HG02642 (cell line): ENCODE measurements at regions not wholly inside any gene's neighbourhood (a gene's known extent, or its start where the extent isn't known, plus 50 kb on each side); places are given as distances from the start of the nearest gene placed in this dataset.
A peak's percentile ranks its signal among the peaks of the same experiment; 100 is the strongest.
"Not testable (repeated sequence)": the region's sequence is repeated elsewhere in the genome, so short reads cannot be mapped to it uniquely, and the experiment has no call there.

Experiments used
- ATAC-seq: cut with Tn5 transposase; IDR thresholded peaks from one replicate; pipeline ENCODE4 v1.9.1; 2021; ENCODE audit warnings: mild to moderate bottlenecking; ENCODE audit not compliant: unreplicated experiment, poor library complexity

DNA sequence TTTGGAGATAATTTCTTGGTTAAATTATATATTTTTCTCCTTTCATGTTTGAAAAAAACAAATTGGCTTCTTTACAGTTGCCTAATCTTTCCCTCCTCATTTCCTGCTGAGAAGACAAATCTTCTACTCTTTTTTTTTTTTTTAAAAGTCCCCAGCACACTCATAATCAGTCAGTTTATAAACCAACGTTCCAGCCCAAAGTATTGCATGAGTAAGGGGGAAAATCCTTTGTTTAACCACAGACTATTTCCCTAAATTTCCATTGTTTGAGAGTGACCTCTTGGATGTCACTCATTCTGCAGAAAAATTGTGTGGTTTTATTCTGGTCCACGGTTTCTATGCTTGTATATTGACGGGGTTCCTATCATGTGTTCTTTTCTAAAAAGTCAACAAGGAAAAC, 55.1 kb upstream of the TLR4 start:
- ATAC-seq, result no peak

DNA sequence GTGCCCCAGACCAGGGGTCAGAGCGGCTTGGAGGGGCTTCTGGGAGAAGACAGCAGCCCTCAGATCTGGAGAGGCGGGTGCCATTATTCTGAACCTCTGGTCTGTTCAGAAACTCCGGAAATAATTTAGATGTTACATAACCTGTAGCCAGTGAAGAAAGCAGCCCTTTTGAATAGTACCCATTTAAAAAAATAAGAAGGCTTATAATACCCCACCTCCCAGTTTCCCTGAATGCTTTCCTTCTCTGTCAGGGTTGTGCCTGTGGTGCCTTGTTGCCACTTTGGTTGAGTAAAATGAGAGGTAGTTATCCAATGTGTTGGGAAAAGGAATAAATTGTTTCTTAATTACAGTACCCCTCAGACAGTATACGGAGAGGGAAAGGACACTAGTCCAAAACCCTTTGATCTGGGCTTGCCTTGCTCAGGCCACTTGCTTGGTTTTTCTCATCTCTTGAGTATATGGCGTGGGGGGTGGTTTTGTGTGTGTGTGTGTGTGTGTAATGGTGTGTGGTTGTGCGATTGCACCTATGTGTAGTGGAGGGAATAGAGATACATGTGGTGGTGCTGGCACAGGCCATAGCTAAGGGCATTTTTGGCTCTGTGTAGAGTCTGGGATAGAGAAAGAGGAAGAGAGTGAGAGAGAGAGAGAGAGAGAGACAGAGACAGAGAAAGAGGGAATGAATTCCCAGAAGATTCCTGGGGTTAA, 59.1 kb upstream of the TLR4 start:
- peak; percentile 26 for ATAC-seq

DNA sequence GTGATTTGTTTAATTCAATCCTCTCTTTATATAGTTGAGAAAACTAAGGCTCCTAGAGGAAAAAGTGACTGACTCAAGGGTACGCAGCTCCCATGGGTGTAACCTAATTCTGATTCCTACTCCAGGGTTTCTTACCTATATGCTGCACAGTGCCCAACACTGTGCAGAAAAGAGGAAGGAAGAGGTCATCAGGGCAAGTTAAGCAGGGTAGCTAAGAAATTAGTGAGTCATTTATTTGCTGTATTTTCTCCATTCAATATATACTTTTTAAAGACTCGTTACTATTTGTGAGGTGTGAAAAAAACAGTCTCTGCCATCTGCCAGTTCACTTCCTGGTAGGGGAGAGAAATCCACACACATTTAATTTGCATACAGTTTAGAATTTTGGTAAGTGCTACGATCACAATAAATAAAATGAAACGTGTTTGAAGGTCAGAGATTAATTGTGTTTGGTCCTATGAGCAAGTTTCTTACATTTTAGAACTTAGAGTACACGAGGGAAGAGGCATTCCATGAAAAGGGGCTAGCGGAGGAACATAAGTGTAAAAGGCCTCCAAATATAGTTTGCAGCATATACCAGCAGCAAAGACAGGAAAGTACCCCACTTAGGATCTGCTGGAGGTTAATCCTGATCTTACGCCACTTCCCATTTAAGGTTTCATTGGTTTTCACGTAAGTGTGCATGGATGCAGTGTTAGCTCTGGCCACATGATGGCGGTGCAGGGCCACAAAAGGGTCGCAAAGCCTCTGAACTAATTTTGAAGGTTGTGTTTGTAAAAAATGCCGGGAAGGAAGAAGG, 59.9 kb upstream of the TLR4 start:
- peak; percentile 84 for ATAC-seq

DNA sequence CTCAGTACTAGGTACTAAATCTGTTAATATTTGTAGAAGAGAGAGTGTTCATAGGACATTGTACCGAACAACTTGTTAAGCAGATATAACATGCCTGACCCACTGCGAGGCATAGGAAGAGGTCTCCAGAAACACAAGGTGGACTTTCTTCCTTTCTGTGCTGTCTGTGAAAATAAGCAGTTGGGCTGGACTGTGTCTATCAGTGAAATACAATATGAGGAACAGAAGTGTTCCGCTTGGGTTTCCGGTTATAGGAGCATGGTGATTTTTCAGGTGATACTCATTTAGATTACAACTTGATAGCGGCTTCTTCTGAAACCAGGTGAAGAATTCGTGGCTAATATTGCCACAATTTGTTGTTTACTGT, 60.9 kb upstream of the TLR4 start:
- no peak for ATAC-seq

DNA sequence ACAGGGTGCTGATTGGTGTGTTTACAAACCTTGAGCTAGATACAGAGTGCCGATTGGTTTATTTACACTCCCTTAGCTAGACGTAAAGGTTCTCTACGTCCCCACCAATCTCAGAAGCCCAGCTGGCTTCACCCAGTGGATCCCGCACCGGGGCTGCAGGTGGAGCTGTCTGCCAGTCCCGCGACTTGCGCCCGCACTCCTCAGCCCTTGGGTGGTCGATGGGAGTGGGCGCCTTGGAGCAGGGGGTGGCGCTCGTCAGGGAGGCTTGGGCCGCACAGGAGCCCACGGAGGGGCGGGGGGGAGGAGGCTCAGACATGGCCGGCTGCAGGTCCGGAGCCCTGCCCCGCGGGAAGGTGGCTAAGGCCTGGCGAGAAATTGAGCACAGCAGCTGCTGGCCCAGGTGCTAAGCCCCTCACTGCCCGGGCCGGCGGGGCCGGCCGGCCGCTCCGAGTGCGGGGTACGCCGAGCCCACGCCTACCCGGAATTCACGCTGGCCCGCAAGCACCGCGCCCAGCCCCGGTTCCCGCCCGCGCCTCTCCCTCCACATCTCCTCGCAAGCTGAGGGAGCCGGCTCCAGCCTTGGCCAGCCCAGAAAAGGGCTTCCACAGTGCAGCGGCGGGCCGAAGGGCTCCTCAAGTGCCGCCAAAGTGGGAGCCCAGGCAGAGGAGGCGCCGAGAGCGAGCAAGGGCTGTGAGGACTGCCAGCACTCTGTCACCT, 61.5 kb upstream of the TLR4 start:
- ATAC-seq, result not testable (repeated sequence)

DNA sequence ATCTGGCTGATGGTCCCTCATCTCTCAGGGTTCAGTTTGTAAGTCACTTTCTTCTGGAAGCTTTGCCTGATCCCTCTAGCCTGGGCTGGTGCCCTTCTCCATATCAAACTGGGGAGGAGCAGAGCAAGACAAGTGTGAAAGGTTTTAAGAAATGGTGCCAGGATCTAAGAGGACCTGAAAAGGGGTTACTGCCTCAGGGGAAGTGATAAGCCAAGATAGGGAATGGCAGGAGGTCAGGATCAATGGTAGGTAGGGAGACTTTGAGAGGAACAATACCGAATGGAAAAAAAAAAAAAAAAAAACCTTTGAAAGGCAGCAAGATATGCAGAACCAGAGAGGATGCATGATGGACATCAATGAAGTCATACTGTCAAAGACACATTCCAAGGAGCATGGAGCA, 67.5 kb upstream of the TLR4 start:
- ATAC-seq, result no peak

DNA sequence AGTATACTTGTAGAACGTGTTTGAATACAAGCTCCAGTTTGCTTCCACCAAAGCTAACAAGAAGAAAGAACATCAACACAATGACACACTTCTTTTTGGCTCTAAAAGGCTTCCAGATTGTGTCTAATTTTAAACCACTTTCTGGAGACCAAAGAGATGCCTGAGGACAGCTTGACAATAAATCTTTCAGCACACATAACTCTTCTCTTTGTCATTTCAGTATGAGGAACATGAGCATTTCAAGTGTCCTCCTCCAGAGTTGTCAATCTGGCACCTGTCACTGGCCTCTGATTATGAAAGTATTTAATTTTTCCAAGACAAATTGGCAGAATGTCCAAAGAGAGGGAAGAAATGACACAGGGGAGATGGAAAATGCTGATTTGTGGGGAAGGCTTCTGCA, 79.0 kb upstream of the TLR4 start:
- ATAC-seq, result no peak

DNA sequence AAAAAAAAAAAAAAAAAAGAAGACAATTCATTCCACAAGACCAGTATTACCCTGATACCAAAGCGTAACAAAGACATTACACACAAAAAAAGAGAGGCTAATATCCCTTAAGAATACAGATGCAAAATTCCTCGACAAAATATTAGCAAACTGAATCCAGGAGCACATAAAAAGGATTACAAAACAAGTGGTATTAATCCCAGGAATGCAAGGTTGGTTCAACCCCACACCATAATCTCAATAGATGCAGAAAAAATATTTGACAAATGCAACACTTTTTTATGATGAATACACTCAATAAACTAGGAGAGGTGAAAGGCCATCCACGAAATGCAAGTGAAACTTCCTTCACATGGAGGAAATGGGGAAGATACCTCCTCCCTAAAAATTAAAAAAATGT, 80.1 kb upstream of the TLR4 start:
- ATAC-seq, result no peak

DNA sequence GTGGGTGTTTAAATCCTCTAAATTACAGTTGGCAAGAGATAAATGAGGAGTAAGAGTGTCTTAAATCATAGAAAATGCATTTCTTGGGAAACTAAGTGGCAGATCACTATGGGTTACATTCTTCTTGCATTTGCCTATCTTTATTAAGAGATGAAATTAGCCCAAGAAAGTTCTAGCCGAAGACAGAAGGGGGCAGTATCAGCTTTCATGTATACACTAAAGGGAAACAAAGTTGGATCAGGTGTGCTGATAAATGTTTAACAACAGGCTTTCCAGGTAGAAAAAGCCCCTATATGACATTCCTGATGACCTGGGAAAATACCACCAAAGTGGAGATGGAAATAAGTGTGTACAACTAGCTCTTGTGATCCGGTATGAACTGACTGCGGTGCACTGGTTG, 81.9 kb upstream of the TLR4 start:
- no peak for ATAC-seq

DNA sequence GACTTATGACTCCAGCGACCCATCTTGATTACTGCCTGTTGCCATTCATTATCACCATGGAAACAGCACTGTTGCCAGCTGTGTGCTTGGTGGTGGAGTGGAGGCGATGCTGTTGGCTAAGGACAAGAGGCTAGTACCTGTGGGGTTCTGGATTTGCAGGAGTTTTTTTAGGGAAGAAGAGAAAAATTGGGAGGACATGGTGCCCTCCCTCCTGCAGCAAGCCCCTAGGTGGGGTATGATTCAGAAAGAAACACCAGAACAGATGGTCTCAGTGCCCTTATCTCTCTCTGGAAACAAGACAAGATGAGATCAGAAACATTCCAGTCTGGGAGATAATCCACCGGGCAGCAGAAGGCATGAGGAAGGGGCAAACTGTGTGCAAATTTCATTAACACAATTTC, 87.8 kb upstream of the TLR4 start:
- ATAC-seq, result no peak

DNA sequence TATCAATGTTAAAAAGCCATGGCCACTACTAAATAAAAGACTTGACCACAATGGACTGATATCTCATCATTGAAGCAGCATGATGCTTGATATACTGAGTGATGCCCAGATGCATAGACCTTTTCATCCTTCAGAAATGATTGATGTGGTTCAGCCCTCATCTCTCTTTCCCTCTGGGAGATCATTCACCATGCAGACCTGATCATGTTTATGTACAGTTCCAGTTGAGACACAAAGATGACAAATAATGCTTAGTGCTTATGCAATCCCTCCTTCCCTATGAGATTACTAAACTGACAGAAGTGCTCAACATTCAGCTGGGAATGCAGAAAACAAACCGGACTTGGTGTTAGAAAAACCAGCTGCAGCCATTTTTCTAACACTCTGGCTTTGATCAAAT, 91.9 kb upstream of the TLR4 start:
- ATAC-seq, result no peak

DNA sequence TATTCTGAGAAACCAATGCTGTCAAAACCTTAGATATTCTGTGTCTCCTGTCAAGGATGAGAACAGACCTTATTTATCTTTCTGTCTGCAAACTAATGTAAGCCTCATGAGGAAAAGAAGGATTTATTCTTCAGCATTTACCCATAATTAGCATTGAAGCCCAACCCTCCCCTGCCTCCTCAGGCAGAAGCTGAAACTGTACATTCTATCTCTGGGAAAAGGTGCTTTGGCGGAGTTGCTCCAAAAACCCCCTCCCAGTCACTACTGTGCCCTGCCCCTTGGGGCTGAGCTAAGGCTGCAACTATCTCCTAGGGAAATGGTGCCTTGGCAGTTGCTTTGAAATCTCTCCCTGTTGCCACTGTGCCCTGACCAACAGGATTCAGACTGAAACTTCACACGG, 106.2 kb upstream of the TLR4 start:
- no peak for ATAC-seq

DNA sequence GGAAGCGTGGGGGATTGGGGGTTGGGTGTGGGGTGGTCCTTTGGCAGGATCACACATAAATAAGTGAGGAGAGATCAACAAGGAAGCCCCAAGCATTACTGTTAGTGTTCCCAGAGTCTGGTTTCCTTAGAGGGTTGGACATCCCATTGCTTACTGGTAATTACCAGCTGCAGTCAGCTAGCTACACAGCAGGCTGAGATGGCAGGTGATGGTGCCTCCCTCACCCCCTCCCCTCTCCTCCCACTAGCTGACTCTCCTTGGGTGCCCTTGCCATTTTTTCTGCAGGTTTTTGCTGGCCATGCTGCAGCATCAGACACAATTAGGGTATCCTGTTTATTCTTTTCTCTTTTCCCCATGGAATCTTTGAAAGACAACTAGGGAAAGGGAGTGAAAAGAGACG, 107.5 kb upstream of the TLR4 start:
- no peak for ATAC-seq

DNA sequence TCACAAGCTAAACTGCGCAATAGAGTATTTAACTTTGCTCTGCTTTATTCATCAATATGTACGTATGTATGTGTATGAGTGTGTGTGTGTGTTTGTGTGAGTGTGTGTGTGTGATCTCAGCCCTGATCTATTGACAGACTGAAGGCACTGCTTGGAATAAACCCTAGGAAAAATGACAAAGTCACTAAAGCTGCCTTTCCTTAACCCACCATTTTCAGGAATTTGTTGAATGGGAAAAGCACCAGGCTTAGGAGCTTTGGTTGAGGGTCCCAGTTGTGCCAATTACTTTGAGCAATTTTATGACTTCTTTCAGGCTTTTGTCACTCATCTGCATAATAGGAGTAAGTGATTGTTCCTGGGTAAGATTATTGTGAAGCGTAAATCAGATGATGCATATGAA, 108.6 kb upstream of the TLR4 start:
- no peak for ATAC-seq

DNA sequence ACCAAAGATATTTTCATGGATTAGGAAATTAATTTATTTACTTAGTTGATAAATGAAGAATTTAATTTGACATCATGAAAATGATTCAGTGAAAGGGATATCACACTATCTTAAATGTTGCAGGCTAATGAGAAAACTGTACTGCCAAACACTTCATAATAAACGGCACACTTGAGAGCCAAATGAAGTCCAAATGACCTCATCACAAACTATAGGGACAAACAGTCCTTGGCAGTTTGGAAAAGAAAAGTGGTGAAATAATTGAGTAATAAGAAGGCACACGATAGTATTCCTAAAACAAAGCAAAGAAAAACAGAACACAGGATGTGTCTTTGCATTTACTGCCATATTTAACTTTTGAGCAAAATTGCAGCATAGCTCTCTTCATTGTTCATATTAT, 116.9 kb upstream of the TLR4 start:
- ATAC-seq, result no peak

DNA sequence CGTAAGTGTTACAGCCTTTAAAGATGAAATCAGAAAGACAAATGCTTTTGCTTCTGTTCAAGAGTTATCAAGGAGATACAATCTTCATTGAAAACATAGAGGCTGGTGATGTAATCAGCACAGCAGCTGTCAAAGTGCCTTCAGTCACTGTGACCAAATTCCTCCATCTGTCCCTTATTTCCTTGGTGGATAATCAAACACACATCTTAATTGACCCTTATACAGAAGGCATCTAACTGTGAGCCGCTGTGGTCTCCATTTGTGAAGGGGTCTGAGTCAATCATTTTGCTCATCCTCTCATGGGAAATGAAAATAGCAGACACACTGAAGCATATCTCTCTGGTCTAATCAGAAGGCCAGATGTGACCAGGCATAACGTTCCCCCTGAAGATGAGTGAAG, 130.1 kb upstream of the TLR4 start:
- no peak for ATAC-seq

DNA sequence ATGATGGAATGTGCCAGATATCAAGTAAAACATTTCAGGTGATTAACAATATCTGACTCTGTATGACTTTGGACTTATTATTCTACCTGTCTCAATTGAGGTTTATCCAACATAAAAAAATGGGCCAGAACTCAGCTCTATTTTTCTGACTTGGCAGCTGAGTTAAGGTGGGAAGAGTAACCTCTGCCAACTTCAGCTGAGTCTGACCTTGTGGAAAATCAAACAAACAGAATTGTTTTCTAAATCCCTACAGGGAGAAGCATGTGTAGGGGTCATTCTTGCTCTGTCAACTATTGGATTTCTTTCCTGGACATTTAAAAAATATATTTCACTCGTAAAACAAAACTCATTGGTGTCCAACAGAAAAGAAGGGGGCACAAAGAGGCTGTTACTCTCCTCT, 139.4 kb upstream of the TLR4 start:
- ATAC-seq, result no peak

DNA sequence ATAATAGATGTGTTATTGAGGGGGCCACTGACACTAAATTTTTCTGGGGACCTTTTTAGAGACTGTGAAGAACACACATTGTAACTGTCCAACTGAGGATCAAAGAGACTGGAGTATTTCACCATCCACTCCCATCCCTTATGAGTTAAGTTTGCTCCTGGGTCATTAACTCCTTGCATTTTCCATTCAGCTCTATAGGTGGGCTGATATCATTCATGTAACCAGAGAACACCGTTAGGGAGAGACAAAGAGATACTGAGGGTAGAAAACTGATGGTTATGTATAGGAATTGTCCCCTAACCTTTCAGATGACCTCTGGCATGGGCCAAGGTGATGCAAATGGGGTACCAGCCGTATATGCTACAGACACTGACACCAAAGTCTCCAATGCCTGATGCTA, 142.4 kb upstream of the TLR4 start:
- ATAC-seq, result no peak

DNA sequence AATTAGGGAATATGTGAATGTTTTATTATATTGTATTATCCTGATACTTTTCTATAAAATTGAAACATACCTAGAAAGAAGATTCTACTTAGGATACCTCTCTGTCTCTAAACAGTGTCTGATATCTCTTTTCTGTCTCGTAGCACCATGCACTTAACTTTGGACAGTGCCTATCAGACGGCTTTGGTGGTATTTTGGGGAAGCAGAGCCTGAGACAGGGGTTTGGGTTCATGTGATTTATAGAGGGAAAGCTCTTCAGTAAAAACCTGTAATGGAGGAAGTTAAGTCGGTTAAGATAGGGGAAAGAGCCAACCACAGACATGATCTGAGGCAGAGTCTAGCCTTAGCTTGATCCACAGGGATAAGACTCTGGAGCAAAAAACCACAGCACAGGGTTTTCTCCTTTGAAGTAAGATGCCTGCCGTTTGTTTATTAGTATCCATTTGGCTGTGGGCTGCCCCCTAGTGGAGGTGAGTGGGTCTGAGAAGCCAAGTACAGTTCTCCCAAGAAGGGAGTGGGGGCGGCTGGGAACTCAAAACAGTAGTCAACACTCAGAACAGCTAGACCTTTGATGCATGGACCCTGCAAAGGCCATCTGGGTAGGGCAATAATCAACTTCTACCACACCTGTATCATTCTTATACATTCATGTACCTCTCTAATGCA, 141.2 kb upstream of the ASTN2 start:
- peak; percentile 85 for ATAC-seq

DNA sequence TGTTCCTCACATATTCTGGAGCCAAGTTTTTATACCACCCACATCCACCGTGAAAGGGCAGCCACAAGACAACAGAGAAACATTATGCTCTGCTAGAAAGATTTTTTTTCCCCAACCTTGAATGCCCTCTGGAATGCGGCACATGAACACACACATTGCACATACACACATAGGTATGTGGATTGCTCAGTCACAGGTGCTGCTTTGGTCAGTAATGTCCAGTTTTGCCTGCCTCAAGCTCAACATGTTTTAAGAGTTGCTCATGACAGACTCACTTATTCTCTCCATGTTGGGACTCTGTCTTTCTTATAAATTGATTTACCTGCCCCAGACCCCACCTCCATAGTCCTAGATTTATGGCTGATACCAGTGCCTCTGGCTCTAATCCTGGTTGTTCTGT, 138.0 kb upstream of the ASTN2 start:
- ATAC-seq, result no peak

DNA sequence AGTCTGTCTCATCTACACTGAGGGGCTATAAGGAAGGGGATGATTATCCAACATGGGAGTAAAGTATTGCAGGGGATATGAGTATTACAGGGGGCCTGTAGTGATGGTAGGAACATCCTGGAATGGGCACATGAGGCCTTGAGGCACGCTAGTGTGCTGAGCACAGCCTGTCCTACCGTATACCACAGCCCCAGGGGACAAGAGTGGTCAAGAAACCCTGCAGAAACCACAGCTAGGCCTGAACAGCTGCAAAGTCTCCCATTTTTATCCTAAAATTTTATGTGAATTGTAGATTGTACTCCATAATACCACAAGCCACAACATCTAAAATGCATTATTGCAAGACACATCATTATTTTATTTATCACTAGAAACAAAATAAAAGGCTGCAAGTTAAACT, 136.3 kb upstream of the ASTN2 start:
- ATAC-seq, result no peak
